ENCODE measurements at regions not wholly inside any gene's neighbourhood (a gene's known extent, or its start where the extent isn't known, plus 50 kb on each side); places are given as distances from the start of the nearest gene placed in this dataset.

DNA sequence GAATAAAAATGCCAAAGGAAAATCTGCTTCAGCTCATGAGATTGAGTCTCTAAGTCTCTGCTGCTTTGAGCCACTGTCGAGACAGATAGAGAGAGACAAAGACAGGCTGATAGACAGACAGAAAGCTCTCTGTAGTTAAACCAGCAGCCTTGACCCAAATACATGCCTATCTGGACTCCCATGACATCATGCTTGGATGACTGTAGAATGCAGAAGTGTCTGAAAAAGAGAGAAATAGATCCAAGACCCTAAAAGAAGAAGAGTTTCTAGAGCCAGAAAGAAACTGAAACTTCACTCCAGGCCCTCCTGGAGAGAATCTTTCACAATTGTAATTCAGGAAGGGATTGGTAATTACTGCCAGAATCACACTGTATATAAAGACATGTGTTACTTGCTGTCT lies 122.6 kb upstream of the PLXNC1 start:
- no peaks in the 10 kb centered on the region for H3K4me1 ChIP-seq (ENCODE audit: low read length)
- H3K36me3 ChIP-seq (ENCODE audit: insufficient read depth, low read length): no peaks in the 10 kb centered on the region
- H3K4me3 ChIP-seq (ENCODE audit: low read length): no peak overlapping the region
- H3K9me3 ChIP-seq (ENCODE audit: low read length): peaks cover 4% of the 10 kb centered on the region
- no peak overlapping the region for H3K4me2 ChIP-seq (ENCODE audit: low read depth, low read length, poor library complexity, severe bottlenecking)
- H3K27ac ChIP-seq (ENCODE audit: low read length): no peak overlapping the region
- H4K20me1 ChIP-seq (ENCODE audit: insufficient read depth, low read depth, low read length): no peaks in the 10 kb centered on the region
- H3K9ac ChIP-seq (ENCODE audit: low read length): no peak overlapping the region
- H2AFZ ChIP-seq (ENCODE audit: low read length): no peak overlapping the region
- peaks cover 9% of the 10 kb centered on the region; the same call in 1 of the 2 replicates for H3K27me3 ChIP-seq (ENCODE audit: low read length)
- DNase-seq: no peak
- no peaks in the 10 kb centered on the region for H3K79me2 ChIP-seq (ENCODE audit: low read length)
- H3K9me2 ChIP-seq (replicated peaks; ENCODE audit: insufficient read depth, low read length): no peaks in the 10 kb centered on the region

- H3K27me3 ChIP-seq (ENCODE audit: low read length): peaks cover 9% of the 10 kb centered on the region; the same call in 1 of the 2 replicates
- peaks cover 4% of the 10 kb centered on the region for H3K9me3 ChIP-seq (ENCODE audit: low read length)
- no peaks in the 10 kb centered on the region for H4K20me1 ChIP-seq (ENCODE audit: insufficient read depth, low read depth, low read length)
Observed at GRCh38 chr12:94026596-94026995, 121.8 kb upstream of the PLXNC1 start.

GRCh38 chr12:94027561-94027960 lies 120.8 kb upstream of the PLXNC1 start:
- Histone ChIP-seq H3K9me3 (ENCODE audit: low read length) (peaks cover 4% of the 10 kb centered on the region), H3K4me1 (ENCODE audit: low read length) (no peaks in the 10 kb centered on the region), H3K4me2 (ENCODE audit: low read depth, low read length, poor library complexity, severe bottlenecking) (no peak overlapping the region), H3K36me3 (ENCODE audit: insufficient read depth, low read length) (no peaks in the 10 kb centered on the region), H3K27me3 (ENCODE audit: low read length) (peaks cover 9% of the 10 kb centered on the region; the same call in 1 of the 2 replicates), H3K27ac (ENCODE audit: low read length) (no peak overlapping the region), H3K9ac (ENCODE audit: low read length) (no peak overlapping the region), H3K79me2 (ENCODE audit: low read length) (no peaks in the 10 kb centered on the region), H3K9me2 (replicated peaks; ENCODE audit: insufficient read depth, low read length) (no peaks in the 10 kb centered on the region), H2AFZ (ENCODE audit: low read length) (no peak overlapping the region), H4K20me1 (ENCODE audit: insufficient read depth, low read depth, low read length) (no peaks in the 10 kb centered on the region), H3K4me3 (ENCODE audit: low read length) (no peak overlapping the region)
- DNase-seq: no peak

More at GRCh38 chr12:94026596-94026995, 121.8 kb upstream of the PLXNC1 start:
- Histone ChIP-seq H2AFZ (ENCODE audit: low read length) (no peak overlapping the region), H3K79me2 (ENCODE audit: low read length) (no peaks in the 10 kb centered on the region), H3K4me3 (ENCODE audit: low read length) (no peak overlapping the region), H3K27ac (ENCODE audit: low read length) (no peak overlapping the region), H3K9me2 (replicated peaks; ENCODE audit: insufficient read depth, low read length) (no peaks in the 10 kb centered on the region), H3K4me2 (ENCODE audit: low read depth, low read length, poor library complexity, severe bottlenecking) (no peak overlapping the region), H3K4me1 (ENCODE audit: low read length) (no peaks in the 10 kb centered on the region), H3K9ac (ENCODE audit: low read length) (no peak overlapping the region), H3K36me3 (ENCODE audit: insufficient read depth, low read length) (no peaks in the 10 kb centered on the region)
- no peak for DNase-seq

DNA sequence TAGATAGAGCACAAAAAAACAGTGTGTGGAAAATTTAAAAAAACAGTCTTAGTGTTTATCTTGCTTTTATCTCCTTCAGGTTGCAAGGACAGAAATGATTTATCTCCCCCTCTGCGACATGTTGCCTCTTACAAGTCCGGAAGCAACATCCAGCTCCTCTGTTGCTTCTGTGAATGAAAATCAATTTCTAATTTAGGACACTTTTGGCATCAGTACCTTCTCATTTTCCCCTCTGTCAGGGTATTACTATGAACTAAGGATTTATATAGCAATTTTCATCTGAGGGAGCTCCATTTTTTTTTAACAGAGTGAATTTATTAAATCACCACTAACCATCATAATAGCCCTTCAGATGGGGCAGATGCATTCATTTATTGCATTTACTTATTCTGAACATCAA lies 116.6 kb upstream of the PLXNC1 start:
- no peak overlapping the region for H3K27ac ChIP-seq (ENCODE audit: low read length)
- no peak overlapping the region for H3K4me3 ChIP-seq (ENCODE audit: low read length)

GRCh38 chr12:94032368-94032767 lies 116.0 kb upstream of the PLXNC1 start:
- H3K9ac ChIP-seq (ENCODE audit: low read length): no peak overlapping the region
- H2AFZ ChIP-seq (ENCODE audit: low read length): no peak overlapping the region
- peaks cover 2% of the 10 kb centered on the region; the same call in 1 of the 2 replicates for H3K27me3 ChIP-seq (ENCODE audit: low read length)
- H4K20me1 ChIP-seq (ENCODE audit: insufficient read depth, low read depth, low read length): no peaks in the 10 kb centered on the region
- no peaks in the 10 kb centered on the region for H3K4me1 ChIP-seq (ENCODE audit: low read length)
- no peak overlapping the region for H3K4me2 ChIP-seq (ENCODE audit: low read depth, low read length, poor library complexity, severe bottlenecking)
- H3K4me3 ChIP-seq (ENCODE audit: low read length): no peak overlapping the region
- H3K36me3 ChIP-seq (ENCODE audit: insufficient read depth, low read length): no peaks in the 10 kb centered on the region
- H3K9me3 ChIP-seq (ENCODE audit: low read length): peaks cover 3% of the 10 kb centered on the region; the same call in 1 of the 2 replicates
- DNase-seq: no peak
- H3K27ac ChIP-seq (ENCODE audit: low read length): no peak overlapping the region
- no peaks in the 10 kb centered on the region for H3K9me2 ChIP-seq (replicated peaks; ENCODE audit: insufficient read depth, low read length)
- H3K79me2 ChIP-seq (ENCODE audit: low read length): no peaks in the 10 kb centered on the region

More for the DNA sequence above, 116.6 kb upstream of the PLXNC1 start:
- H2AFZ ChIP-seq (ENCODE audit: low read length): no peak overlapping the region
- H3K9ac ChIP-seq (ENCODE audit: low read length): no peak overlapping the region
- peaks cover 6% of the 10 kb centered on the region; the same call in 1 of the 2 replicates for H3K27me3 ChIP-seq (ENCODE audit: low read length)
- DNase-seq: no peak
- H3K9me3 ChIP-seq (ENCODE audit: low read length): peaks cover 3% of the 10 kb centered on the region; the same call in 1 of the 2 replicates
- no peaks in the 10 kb centered on the region for H4K20me1 ChIP-seq (ENCODE audit: insufficient read depth, low read depth, low read length)
- no peaks in the 10 kb centered on the region for H3K4me1 ChIP-seq (ENCODE audit: low read length)
- no peaks in the 10 kb centered on the region for H3K9me2 ChIP-seq (replicated peaks; ENCODE audit: insufficient read depth, low read length)
- H3K36me3 ChIP-seq (ENCODE audit: insufficient read depth, low read length): no peaks in the 10 kb centered on the region
- H3K79me2 ChIP-seq (ENCODE audit: low read length): no peaks in the 10 kb centered on the region
- no peak overlapping the region for H3K4me2 ChIP-seq (ENCODE audit: low read depth, low read length, poor library complexity, severe bottlenecking)

- Histone ChIP-seq H3K4me2 (ENCODE audit: low read depth, low read length, poor library complexity, severe bottlenecking) (no peak overlapping the region), H3K27me3 (ENCODE audit: low read length) (no peaks in the 10 kb centered on the region), H3K9ac (ENCODE audit: low read length) (no peak overlapping the region), H3K36me3 (ENCODE audit: insufficient read depth, low read length) (no peaks in the 10 kb centered on the region), H2AFZ (ENCODE audit: low read length) (no peak overlapping the region), H3K9me2 (replicated peaks; ENCODE audit: insufficient read depth, low read length) (no peaks in the 10 kb centered on the region), H4K20me1 (ENCODE audit: insufficient read depth, low read depth, low read length) (no peaks in the 10 kb centered on the region), H3K9me3 (ENCODE audit: low read length) (peaks cover 3% of the 10 kb centered on the region; the same call in 1 of the 2 replicates), H3K4me3 (ENCODE audit: low read length) (no peak overlapping the region), H3K27ac (ENCODE audit: low read length) (no peak overlapping the region), H3K79me2 (ENCODE audit: low read length) (no peaks in the 10 kb centered on the region), H3K4me1 (ENCODE audit: low read length) (no peaks in the 10 kb centered on the region)
- no peak for DNase-seq
Observed at GRCh38 chr12:94033101-94033500, 115.3 kb upstream of the PLXNC1 start.

DNA sequence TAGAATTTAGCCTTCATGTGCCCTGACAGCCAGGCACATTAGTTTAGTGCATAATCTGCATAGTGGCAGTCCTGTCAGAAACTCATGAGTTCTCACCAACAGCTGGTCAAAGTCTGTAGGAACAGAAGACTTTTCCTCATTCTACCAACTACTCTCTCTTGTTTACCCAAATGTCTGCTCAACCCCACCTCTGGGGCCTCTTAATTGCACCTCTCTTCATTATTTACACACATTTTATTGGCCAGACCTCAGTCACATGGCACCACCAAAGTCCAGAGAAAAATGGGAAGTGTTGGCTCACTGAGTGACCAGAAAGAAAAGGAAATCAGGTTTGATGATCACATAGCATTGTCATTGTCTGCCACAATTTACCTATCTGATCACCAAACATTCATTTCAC lies 114.6 kb upstream of the PLXNC1 start:
- Histone ChIP-seq H4K20me1 (ENCODE audit: insufficient read depth, low read depth, low read length) (no peaks in the 10 kb centered on the region), H3K9me2 (replicated peaks; ENCODE audit: insufficient read depth, low read length) (no peaks in the 10 kb centered on the region), H3K4me3 (ENCODE audit: low read length) (no peak overlapping the region), H3K79me2 (ENCODE audit: low read length) (no peaks in the 10 kb centered on the region), H3K9ac (ENCODE audit: low read length) (no peak overlapping the region), H3K27me3 (ENCODE audit: low read length) (no peaks in the 10 kb centered on the region), H2AFZ (ENCODE audit: low read length) (no peak overlapping the region), H3K9me3 (ENCODE audit: low read length) (peaks cover 3% of the 10 kb centered on the region; the same call in 1 of the 2 replicates), H3K4me1 (ENCODE audit: low read length) (no peaks in the 10 kb centered on the region), H3K4me2 (ENCODE audit: low read depth, low read length, poor library complexity, severe bottlenecking) (no peak overlapping the region), H3K27ac (ENCODE audit: low read length) (no peak overlapping the region), H3K36me3 (ENCODE audit: insufficient read depth, low read length) (no peaks in the 10 kb centered on the region)
- no peak for DNase-seq

- Histone ChIP-seq H3K9me3 (ENCODE audit: low read length) (peaks cover 10% of the 10 kb centered on the region; the same call in 1 of the 2 replicates), H2AFZ (ENCODE audit: low read length) (no peak overlapping the region), H3K4me2 (ENCODE audit: low read depth, low read length, poor library complexity, severe bottlenecking) (no peak overlapping the region), H4K20me1 (ENCODE audit: insufficient read depth, low read depth, low read length) (no peaks in the 10 kb centered on the region), H3K27ac (ENCODE audit: low read length) (no peak overlapping the region), H3K9ac (ENCODE audit: low read length) (no peak overlapping the region), H3K4me1 (ENCODE audit: low read length) (no peaks in the 10 kb centered on the region), H3K79me2 (ENCODE audit: low read length) (no peaks in the 10 kb centered on the region), H3K36me3 (ENCODE audit: insufficient read depth, low read length) (no peaks in the 10 kb centered on the region), H3K9me2 (replicated peaks; ENCODE audit: insufficient read depth, low read length) (no peaks in the 10 kb centered on the region), H3K27me3 (ENCODE audit: low read length) (no peaks in the 10 kb centered on the region), H3K4me3 (ENCODE audit: low read length) (no peak overlapping the region)
- DNase-seq: no peak
Observed at GRCh38 chr12:94037444-94037843, 110.9 kb upstream of the PLXNC1 start.
